ENCODE measurements at regions not wholly inside any gene's neighbourhood (a gene's known extent, or its start where the extent isn't known, plus 50 kb on each side); places are given as distances from the start of the nearest gene placed in this dataset.
"Not testable (repeated sequence)": the region's sequence is repeated elsewhere in the genome, so short reads cannot be mapped to it uniquely, and the experiment has no call there.

GRCh38 chr1:47661040-47661439 is 223.2 kb downstream of the FOXD2 start:
- H3K27ac ChIP-seq, result no peak overlapping the region
- TF ChIP-seq, protein P1, sequence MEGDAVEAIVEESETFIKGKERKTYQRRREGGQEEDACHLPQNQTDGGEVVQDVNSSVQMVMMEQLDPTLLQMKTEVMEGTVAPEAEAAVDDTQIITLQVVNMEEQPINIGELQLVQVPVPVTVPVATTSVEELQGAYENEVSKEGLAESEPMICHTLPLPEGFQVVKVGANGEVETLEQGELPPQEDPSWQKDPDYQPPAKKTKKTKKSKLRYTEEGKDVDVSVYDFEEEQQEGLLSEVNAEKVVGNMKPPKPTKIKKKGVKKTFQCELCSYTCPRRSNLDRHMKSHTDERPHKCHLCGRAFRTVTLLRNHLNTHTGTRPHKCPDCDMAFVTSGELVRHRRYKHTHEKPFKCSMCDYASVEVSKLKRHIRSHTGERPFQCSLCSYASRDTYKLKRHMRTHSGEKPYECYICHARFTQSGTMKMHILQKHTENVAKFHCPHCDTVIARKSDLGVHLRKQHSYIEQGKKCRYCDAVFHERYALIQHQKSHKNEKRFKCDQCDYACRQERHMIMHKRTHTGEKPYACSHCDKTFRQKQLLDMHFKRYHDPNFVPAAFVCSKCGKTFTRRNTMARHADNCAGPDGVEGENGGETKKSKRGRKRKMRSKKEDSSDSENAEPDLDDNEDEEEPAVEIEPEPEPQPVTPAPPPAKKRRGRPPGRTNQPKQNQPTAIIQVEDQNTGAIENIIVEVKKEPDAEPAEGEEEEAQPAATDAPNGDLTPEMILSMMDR (conservative IDR thresholded peaks at IDR 0.05), result no peak

- TF ChIP-seq, protein P1 (conservative IDR thresholded peaks at IDR 0.05), result no peak
- H3K27ac ChIP-seq, result no peak overlapping the region
Observed at GRCh38 chr1:47662068-47662467, 224.2 kb downstream of the FOXD2 start.

DNA sequence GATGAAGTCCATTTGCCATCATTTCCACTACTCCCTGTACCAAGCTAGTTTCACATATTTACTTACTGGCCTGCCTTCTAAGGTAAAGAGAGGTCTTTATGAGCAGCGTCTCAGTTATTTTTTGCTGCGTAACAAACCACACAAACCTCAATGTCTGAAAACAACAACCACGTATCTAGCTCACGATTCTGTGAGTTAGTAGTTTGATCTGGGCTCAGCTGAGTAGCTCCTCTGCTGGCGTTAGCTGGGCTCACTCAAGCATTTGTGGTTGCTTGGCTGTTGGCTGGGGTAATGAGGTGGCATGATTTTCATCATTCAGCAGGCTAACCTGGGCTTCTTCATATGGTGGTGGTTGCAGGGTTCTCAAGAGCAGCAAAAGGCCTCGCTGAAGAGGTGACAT is 225.4 kb downstream of the FOXD2 start:
- TF ChIP-seq, protein P1 (conservative IDR thresholded peaks at IDR 0.05), result no peak
- no peak overlapping the region for H3K27ac ChIP-seq

DNA sequence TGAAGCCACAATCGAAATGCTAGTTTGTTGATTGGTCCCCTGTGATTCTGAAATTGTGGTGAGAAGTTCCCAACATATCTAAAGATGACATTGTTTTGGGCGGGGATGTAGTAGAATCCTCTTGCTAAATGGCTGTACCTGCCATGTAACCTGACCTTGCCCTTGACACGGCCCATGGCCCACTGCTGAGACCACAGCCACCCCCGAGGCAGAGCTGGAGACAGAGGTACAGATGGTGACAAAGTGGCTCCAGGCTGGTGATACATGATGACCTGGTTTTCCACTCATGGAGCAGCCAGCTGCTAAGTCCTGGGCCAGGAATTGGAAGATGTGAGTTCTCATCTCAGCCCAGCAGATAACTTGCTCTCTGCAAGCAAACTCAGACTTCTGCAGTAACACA is 226.5 kb downstream of the FOXD2 start:
- TF ChIP-seq, protein P1 (conservative IDR thresholded peaks at IDR 0.05), result no peak

DNA sequence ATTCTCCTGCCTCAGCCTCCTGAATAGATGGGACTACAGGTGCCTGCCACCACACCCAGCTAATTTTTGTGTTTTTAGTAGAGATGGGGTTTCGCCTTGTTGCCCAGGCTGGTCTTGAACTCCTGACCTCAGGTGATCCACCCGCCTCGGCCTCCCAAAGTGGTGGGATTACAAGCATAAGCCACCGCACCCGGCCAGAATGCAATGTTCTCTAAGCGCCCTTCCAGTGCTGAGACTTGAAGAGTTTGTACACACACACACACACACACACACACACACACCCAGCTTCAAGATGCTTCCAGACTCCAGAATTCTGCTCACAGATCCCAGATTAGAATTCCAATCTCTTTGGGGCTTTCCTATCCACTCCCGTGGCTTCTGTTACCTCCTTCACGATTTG is 227.1 kb downstream of the FOXD2 start:
- not testable (repeated sequence) for H3K27ac ChIP-seq

More for the DNA sequence above, 226.5 kb downstream of the FOXD2 start:
- H3K27ac ChIP-seq, result no peak overlapping the region

DNA sequence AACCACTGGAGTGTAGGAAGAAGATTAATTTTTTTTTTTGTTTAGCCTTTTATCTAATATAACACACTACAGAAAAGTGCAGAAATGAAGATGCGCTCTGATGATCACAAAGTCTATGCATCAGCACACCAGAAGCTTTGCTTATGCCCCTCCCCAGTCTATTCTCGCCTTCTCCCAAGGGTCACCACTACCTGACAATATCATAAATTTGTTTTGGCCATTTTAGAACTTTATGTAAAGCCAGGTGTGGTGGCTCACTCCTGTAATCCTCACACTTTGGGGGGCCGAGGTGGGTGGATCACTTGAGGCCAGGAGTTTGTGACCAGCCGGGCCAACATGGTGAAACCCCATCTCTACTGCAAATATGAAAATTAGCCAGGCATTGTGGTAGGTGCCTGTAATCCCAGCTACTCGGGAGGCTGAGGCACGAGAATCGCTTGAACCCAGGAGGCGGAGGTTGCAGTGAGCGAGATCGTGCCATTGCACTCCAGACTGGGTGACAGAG is 231.3 kb downstream of the FOXD2 start:
- no peak overlapping the region for H3K27ac ChIP-seq
- TF ChIP-seq, protein P1 (conservative IDR thresholded peaks at IDR 0.05), result no peak

DNA sequence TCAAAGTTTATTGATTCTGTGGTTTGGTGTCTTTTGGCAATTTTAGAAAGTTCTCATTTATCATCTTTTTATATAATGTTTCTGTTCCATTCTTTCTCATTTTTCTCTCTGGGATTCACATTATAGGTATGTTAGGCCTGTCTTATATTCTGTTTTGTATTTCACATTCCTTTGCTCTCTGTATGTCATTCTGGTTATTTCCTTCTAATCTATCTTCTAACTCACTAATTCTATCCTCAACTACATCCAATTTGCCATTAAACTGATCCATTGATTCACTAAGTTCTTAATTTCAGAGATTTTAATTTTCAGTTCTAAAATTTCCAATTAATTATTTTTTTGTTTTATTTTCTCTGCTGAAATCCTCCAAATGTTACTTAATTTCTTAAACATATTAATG is 234.8 kb downstream of the FOXD2 start:
- TF ChIP-seq, protein P1 (conservative IDR thresholded peaks at IDR 0.05), result no peak

GRCh38 chr1:47674189-47674588 is 236.3 kb downstream of the FOXD2 start:
- no peak overlapping the region for H3K27ac ChIP-seq
- TF ChIP-seq, protein P1 (conservative IDR thresholded peaks at IDR 0.05), result no peak

More for the DNA sequence above, 234.8 kb downstream of the FOXD2 start:
- H3K27ac ChIP-seq, result no peak overlapping the region
